HCT116 (cell line): ENCODE measurements at regions not wholly inside any gene's neighbourhood (a gene's known extent, or its start where the extent isn't known, plus 50 kb on each side); places are given as distances from the start of the nearest gene placed in this dataset.

ENCODE experiments used
- ATAC-seq: fragments of 200-7000 bp; cut with Tn5 transposase; 2 replicates; pipeline ENCODE4 v1.9.1; 2020; ENCODE audit warnings: mild to moderate bottlenecking, moderate library complexity
- BruUV-seq: library from RNA; stranded (reverse); fragments of 400-500 nt; replicated peaks from 2 replicates; lab custom pipeline; 2021; lab: Mats Ljungman, UMichigan
- CTCF ChIA-PET: fragments of 300-600 bp; sonication (Branson Sonifier 250); formaldehyde crosslinking; loops from one replicate; lab custom pipeline; 2021; ENCODE audit warnings: antibody characterized with exemption; lab: Charles Lee
- POLR2A ChIA-PET: fragments of 300-600, 350-600 bp; sonication (Branson Sonifier 250); formaldehyde crosslinking; loops from one replicate; lab custom pipeline; 2021; ENCODE audit warnings: antibody characterized with exemption; lab: Charles Lee
- RAD21 ChIA-PET, 2 experiments: fragments of 300-600 bp; sonication (Branson Sonifier 250); formaldehyde crosslinking; loops; one replicate each; lab custom pipeline; 2023; ENCODE audit warnings: low total read pairs in 2 of 2; ENCODE audit not compliant: uncharacterized antibody in 2 of 2, unreplicated experiment in 2 of 2, low non-redundant PET in 1 of 2; lab: Charles Lee
- DNase-seq: peaks from one replicate; pipeline ENCODE4 v3.0.0-alpha.2; 2010; ENCODE audit warnings: low read depth, low spot score
- H2AFZ ChIP-seq: fragments of 200-600 bp; shearing (Covaris generic), sonication (generic); 2 replicates; pipeline ENCODE4 v1.6.1; 2017; ENCODE audit warnings: low read depth, mixed run types, mixed read lengths, antibody characterized with exemption, low read length; ENCODE audit not compliant: poor library complexity, severe bottlenecking
- H3K27ac ChIP-seq: 2 replicates; pipeline ENCODE4 v1.5.1; 2012; ENCODE audit warnings: low read depth, low read length
- H3K27me3 ChIP-seq: fragments of 200-600 bp; sonication (generic); 2 replicates; pipeline ENCODE4 v1.6.1; 2016; ENCODE audit warnings: mixed run types, low read length, mixed read lengths; ENCODE audit not compliant: insufficient read depth
- H3K36me3 ChIP-seq, 2 experiments: fragments of 200-500 bp in 1 of 2; fragments of 200-600 bp in 1 of 2; sonication (Bioruptor generic) in 1 of 2; sonication (generic) in 1 of 2; 2 replicates each; pipeline versions ENCODE4 v1.5.1 to v1.6.1; 2014 to 2016; ENCODE audit warnings: low read length in 2 of 2, inconsistent platforms in 1 of 2, mixed read lengths in 1 of 2, mixed run types in 1 of 2; ENCODE audit not compliant: insufficient read depth in 2 of 2, control insufficient read depth in 1 of 2
- H3K4me1 ChIP-seq, 2 experiments: fragments of 200-600 bp in 1 of 2; sonication (generic) in 1 of 2; 2 replicates each; pipeline versions ENCODE4 v1.5.1 to v1.6.1; 2012 to 2017; ENCODE audit warnings: low read length in 2 of 2, inconsistent platforms in 1 of 2, mild to moderate bottlenecking in 1 of 2, mixed read lengths in 1 of 2, mixed run types in 1 of 2, moderate library complexity in 1 of 2; ENCODE audit not compliant: insufficient read depth in 2 of 2, control insufficient read depth in 1 of 2
- H3K4me2 ChIP-seq: fragments of 200-600 bp; sonication (generic); 2 replicates; pipeline ENCODE4 v1.6.1; 2017; ENCODE audit warnings: mixed run types, low read length, mixed read lengths
- H3K4me3 ChIP-seq, 2 experiments: fragments of 200-600 bp in 1 of 2; sonication (generic) in 1 of 2; replicated peaks in 1 of 2; 2 replicates each; pipeline ENCODE4 v1.5.1; 2011 to 2016; ENCODE audit warnings: low read length in 2 of 2, control low read depth in 1 of 2, low read depth in 1 of 2, mild to moderate bottlenecking in 1 of 2, mixed read lengths in 1 of 2, mixed run types in 1 of 2
- H3K79me2 ChIP-seq: fragments of 200-600 bp; sonication (generic); 2 replicates; pipeline ENCODE4 v1.6.1; 2017; ENCODE audit warnings: mild to moderate bottlenecking, mixed run types, low read length, moderate library complexity, mixed read lengths; ENCODE audit not compliant: insufficient read depth
- H3K9ac ChIP-seq: fragments of 200-600 bp; sonication (generic); 2 replicates; pipeline ENCODE4 v1.6.1; 2016; ENCODE audit warnings: low read length, mixed read lengths
- H3K9me2 ChIP-seq: fragments of 200-600 bp; sonication (generic), shearing (Covaris generic); 2 replicates; pipeline ENCODE4 v1.6.1; 2017; ENCODE audit warnings: mixed run types, mild to moderate bottlenecking, moderate library complexity; ENCODE audit not compliant: insufficient read depth
- H3K9me3 ChIP-seq, 2 experiments: fragments of 200-500 bp in 1 of 2; fragments of 200-600 bp in 1 of 2; sonication (Bioruptor generic) in 1 of 2; sonication (generic) in 1 of 2; 2 replicates each; pipeline ENCODE4 v1.6.1; 2014 to 2017; ENCODE audit warnings: low read length in 2 of 2, mixed read lengths in 2 of 2, inconsistent platforms in 1 of 2, low read depth in 1 of 2, mild to moderate bottlenecking in 1 of 2, mixed run types in 1 of 2, moderate library complexity in 1 of 2; ENCODE audit not compliant: control insufficient read depth in 1 of 2, insufficient read depth in 1 of 2
- H4K20me1 ChIP-seq: fragments of 200-600 bp; sonication (generic), shearing (Covaris generic); 2 replicates; pipeline ENCODE4 v1.6.1; 2017; ENCODE audit warnings: mixed run types, mild to moderate bottlenecking, moderate library complexity; ENCODE audit not compliant: insufficient read depth
- ATF3 ChIP-seq: IDR thresholded peaks from 2 replicates; pipeline ENCODE4 v1.6.1; 2012
- CBX3 ChIP-seq: IDR thresholded peaks from 2 replicates; pipeline ENCODE4 v1.6.1; 2012; ENCODE audit warnings: low read depth
- CTCF ChIP-seq, 3 experiments: fragments of 200-600 bp in 1 of 3; sonication (generic) in 1 of 3; IDR thresholded peaks in 2 of 3; conservative IDR thresholded peaks in 1 of 3; 2 replicates each; pipeline ENCODE4 v1.5.1; 2012 to 2017; ENCODE audit warnings: low read depth in 2 of 3, low read length in 2 of 3, antibody characterized with exemption in 1 of 3, borderline replicate concordance in 1 of 3, control low read depth in 1 of 3, mild to moderate bottlenecking in 1 of 3, mixed read lengths in 1 of 3, mixed run types in 1 of 3, moderate library complexity in 1 of 3; ENCODE audit not compliant: insufficient read depth in 1 of 3
- EGR1 ChIP-seq: IDR thresholded peaks from 2 replicates; pipeline ENCODE4 v1.6.1; 2012; ENCODE audit warnings: low read depth
- ELF1 ChIP-seq: IDR thresholded peaks from 2 replicates; pipeline ENCODE4 v1.6.1; 2012; ENCODE audit warnings: low read depth, borderline replicate concordance
- EZH2 ChIP-seq: fragments of 200-600 bp; sonication (generic); IDR thresholded peaks from 2 replicates; pipeline ENCODE4 v1.6.1; 2017; ENCODE audit warnings: antibody characterized with exemption, mixed run types
- EZH2phosphoT487 ChIP-seq: fragments of 200-600 bp; IDR thresholded peaks from 2 replicates; pipeline ENCODE4 v1.6.1; 2018; ENCODE audit warnings: antibody characterized with exemption, borderline replicate concordance
- FOSL1 ChIP-seq: IDR thresholded peaks from 2 replicates; pipeline ENCODE4 v1.6.1; 2012; ENCODE audit warnings: low read depth
- JUND ChIP-seq: IDR thresholded peaks from 2 replicates; pipeline ENCODE4 v1.6.1; 2012
- MAX ChIP-seq: IDR thresholded peaks from 2 replicates; pipeline ENCODE4 v1.6.1; 2012
- POLR2A ChIP-seq: IDR thresholded peaks from 2 replicates; pipeline ENCODE4 v1.7.0; 2011; ENCODE audit warnings: borderline replicate concordance; ENCODE audit not compliant: insufficient read depth, insufficient read length; ENCODE audit errors: extremely low read depth
- RAD21 ChIP-seq: IDR thresholded peaks from 2 replicates; pipeline ENCODE4 v1.6.1; 2012; ENCODE audit warnings: low read depth, mild to moderate bottlenecking
- SIN3A ChIP-seq: IDR thresholded peaks from 2 replicates; pipeline ENCODE4 v1.6.1; 2012; ENCODE audit warnings: low read depth
- SP1 ChIP-seq: IDR thresholded peaks from 2 replicates; pipeline ENCODE4 v1.6.1; 2012; ENCODE audit warnings: low read depth
- SRF ChIP-seq: IDR thresholded peaks from 2 replicates; pipeline ENCODE4 v1.6.1; 2012; ENCODE audit warnings: low read depth
- TCF7L2 ChIP-seq: IDR thresholded peaks from 2 replicates; pipeline ENCODE4 v1.7.0; 2011; ENCODE audit warnings: borderline replicate concordance, inconsistent platforms; ENCODE audit not compliant: insufficient read depth, insufficient read length; ENCODE audit errors: extremely low read depth
- YY1 ChIP-seq: IDR thresholded peaks from 2 replicates; pipeline ENCODE4 v1.6.1; 2011; ENCODE audit warnings: low read length, low read depth, moderate library complexity, mild to moderate bottlenecking; ENCODE audit not compliant: insufficient replicate concordance; ENCODE audit errors: extremely low read depth
- ZBTB33 ChIP-seq: IDR thresholded peaks from 2 replicates; pipeline ENCODE4 v1.6.1; 2011; ENCODE audit warnings: mild to moderate bottlenecking, low read length, moderate library complexity; ENCODE audit not compliant: insufficient replicate concordance; ENCODE audit errors: extremely low read depth
- ZFX ChIP-seq: fragments of 450-650 bp; IDR thresholded peaks from 2 replicates; pipeline ENCODE4 v1.6.1; 2017
- ZNF274 ChIP-seq: fragments of 200-500 bp; sonication (Bioruptor generic); IDR thresholded peaks from 2 replicates; pipeline ENCODE4 v1.6.1; 2014; ENCODE audit warnings: mild to moderate bottlenecking, low read depth, low read length, inconsistent platforms
- intact Hi-C: fragments of 100-400 bp; cut with micrococcal nuclease; formaldehyde crosslinking; loops from 2 replicates; pipeline ENCODE4 v1.10.0; 2022

- Histone ChIP-seq H3K4me3 (no peak overlapping the region), H3K9ac (no peak overlapping the region), H3K79me2 (no peaks in the 10 kb centered on the region), H3K9me2 (no peaks in the 10 kb centered on the region), H3K4me1 (no peaks in the 10 kb centered on the region), H2AFZ (no peak overlapping the region), H3K27me3 (no peaks in the 10 kb centered on the region), H4K20me1 (no peaks in the 10 kb centered on the region), H3K4me2 (no peak overlapping the region), H3K36me3 (no peaks in the 10 kb centered on the region; a peak in 1 of 4 replicates), H3K9me3 (peaks cover 8 to 11% of the 10 kb centered on the region in 2 experiments; a peak in 3 of 4 replicates), H3K27ac (no peak overlapping the region)
- no peak for ATAC-seq
- intact Hi-C loops, result no loop called here
- POLR2A ChIA-PET, result no interaction called here
- BruUV-seq, result no TSS peak
- CTCF ChIA-PET, result no interaction called here
- DNase-seq, result no peak
- TF ChIP-seq SRF, result no peak
- TF ChIP-seq TCF7L2, result no peak
- TF ChIP-seq CTCF (IDR thresholded peaks at IDR 0.05 in 2 of 3, conservative IDR thresholded peaks at IDR 0.05 in 1 of 3; ENCODE audit: borderline replicate concordance in 1 of 3, insufficient read depth in 1 of 3, low read depth in 2 of 3, low read length in 2 of 3), result no peak
- no peak for TF ChIP-seq EZH2phosphoT487
- TF ChIP-seq ZNF274, result no peak
- no peak for TF ChIP-seq YY1
- TF ChIP-seq RAD21, result no peak
- TF ChIP-seq MAX, result no peak
- TF ChIP-seq ZBTB33, result no peak
- no peak for TF ChIP-seq SP1
- no peak for TF ChIP-seq FOSL1
- TF ChIP-seq ZFX, result no peak
- no peak for TF ChIP-seq EZH2
- TF ChIP-seq POLR2A, result no peak
- no peak for TF ChIP-seq JUND
- TF ChIP-seq EGR1, result no peak
- no peak for TF ChIP-seq CBX3
- no peak for TF ChIP-seq SIN3A
- no peak for TF ChIP-seq ATF3
- TF ChIP-seq ELF1, result no peak
- RAD21 ChIA-PET, result no interaction called here
Measured at GRCh38 chr21:28615276-28615675, 377.4 kb downstream of the LTN1 start.
